Lower lobe of right lung (tissue), 2 donors: ENCODE measurements at regions not wholly inside any gene's neighbourhood (a gene's known extent, or its start where the extent isn't known, plus 50 kb on each side); places are given as distances from the start of the nearest gene placed in this dataset.

Source experiments
- ATAC-seq, 2 donors: fragments of 200-7000 bp; cut with Tn5 transposase; one replicate each; pipeline ENCODE4 v1.9.1; 2020 to 2022; ENCODE audit warnings: mild to moderate bottlenecking in 2 of 2, moderate library complexity in 2 of 2
- DNase-seq: peaks from one replicate; pipeline ENCODE4 v3.0.0-alpha.2; 2020
- H3K27ac ChIP-seq: fragments of 200-600 bp; one replicate; pipeline ENCODE4 v1.8.0; 2022
- H3K27me3 ChIP-seq: fragments of 200-600 bp; one replicate; pipeline ENCODE4 v1.8.0; 2022; ENCODE audit warnings: low read depth
- H3K36me3 ChIP-seq: fragments of 200-600 bp; one replicate; pipeline ENCODE4 v1.8.0; 2022; ENCODE audit warnings: mild to moderate bottlenecking
- H3K4me1 ChIP-seq: fragments of 200-600 bp; one replicate; pipeline ENCODE4 v1.8.0; 2022
- H3K4me3 ChIP-seq: fragments of 200-600 bp; one replicate; pipeline ENCODE4 v1.8.0; 2022; ENCODE audit warnings: mild to moderate bottlenecking
- H3K9me3 ChIP-seq: fragments of 200-600 bp; one replicate; pipeline ENCODE4 v1.8.0; 2022
- intact Hi-C: fragments of 100-400 bp; cut with DNase I; formaldehyde crosslinking; loops from one replicate; pipeline ENCODE4 v1.11.0; 2022
- TF ChIP-seq, protein P1 (sequence below): fragments of 200-600 bp; IDR thresholded peaks from one replicate; pipeline ENCODE4 v1.8.0; 2022; ENCODE audit warnings: antibody characterized with exemption, mild to moderate bottlenecking
- donor health status: DM: no; HTN: yes; CAD: no; lungs with severe emphysema.

- Histone ChIP-seq H3K27ac (no peak overlapping the region), H3K4me1 (no peaks in the 10 kb centered on the region), H3K4me3 (no peak overlapping the region), H3K36me3 (no peaks in the 10 kb centered on the region), H3K27me3 (no peaks in the 10 kb centered on the region), H3K9me3 (no peaks in the 10 kb centered on the region)
- TF ChIP-seq, protein P1, sequence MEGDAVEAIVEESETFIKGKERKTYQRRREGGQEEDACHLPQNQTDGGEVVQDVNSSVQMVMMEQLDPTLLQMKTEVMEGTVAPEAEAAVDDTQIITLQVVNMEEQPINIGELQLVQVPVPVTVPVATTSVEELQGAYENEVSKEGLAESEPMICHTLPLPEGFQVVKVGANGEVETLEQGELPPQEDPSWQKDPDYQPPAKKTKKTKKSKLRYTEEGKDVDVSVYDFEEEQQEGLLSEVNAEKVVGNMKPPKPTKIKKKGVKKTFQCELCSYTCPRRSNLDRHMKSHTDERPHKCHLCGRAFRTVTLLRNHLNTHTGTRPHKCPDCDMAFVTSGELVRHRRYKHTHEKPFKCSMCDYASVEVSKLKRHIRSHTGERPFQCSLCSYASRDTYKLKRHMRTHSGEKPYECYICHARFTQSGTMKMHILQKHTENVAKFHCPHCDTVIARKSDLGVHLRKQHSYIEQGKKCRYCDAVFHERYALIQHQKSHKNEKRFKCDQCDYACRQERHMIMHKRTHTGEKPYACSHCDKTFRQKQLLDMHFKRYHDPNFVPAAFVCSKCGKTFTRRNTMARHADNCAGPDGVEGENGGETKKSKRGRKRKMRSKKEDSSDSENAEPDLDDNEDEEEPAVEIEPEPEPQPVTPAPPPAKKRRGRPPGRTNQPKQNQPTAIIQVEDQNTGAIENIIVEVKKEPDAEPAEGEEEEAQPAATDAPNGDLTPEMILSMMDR, result no peak
- intact Hi-C loops, result no loop called here
- DNase-seq (no peak), ATAC-seq (no peak)
Observed at GRCh38 chr2:17387591-17387990, 130.6 kb downstream of the RAD51AP2 start.

DNA sequence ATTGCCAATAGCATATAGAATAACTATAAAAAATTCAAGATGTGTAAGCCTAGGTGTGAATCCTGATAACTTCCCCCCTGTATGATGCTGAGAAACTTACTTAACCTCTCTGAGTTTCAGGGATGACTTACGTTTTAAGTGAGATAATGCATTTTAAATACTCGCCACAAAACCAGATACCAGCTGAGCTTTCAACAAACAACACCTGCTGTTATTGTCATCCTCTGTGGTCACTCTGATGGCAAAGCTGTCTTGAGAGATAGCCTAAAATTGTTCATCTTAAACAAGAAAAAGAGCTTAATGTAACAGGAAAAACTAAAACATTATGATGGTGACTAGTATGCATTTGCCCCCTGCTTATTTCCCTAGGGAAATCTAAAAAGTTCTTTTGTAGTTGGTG lies 131.5 kb downstream of the RAD51AP2 start:
- DNase-seq, result no peak
- Histone ChIP-seq H3K27me3 (no peaks in the 10 kb centered on the region), H3K36me3 (no peaks in the 10 kb centered on the region), H3K4me3 (no peak overlapping the region), H3K9me3 (no peaks in the 10 kb centered on the region), H3K4me1 (no peaks in the 10 kb centered on the region), H3K27ac (no peak overlapping the region)
- TF ChIP-seq, protein P1, result no peak
- no peak for ATAC-seq
- intact Hi-C loops, result no loop called here

DNA sequence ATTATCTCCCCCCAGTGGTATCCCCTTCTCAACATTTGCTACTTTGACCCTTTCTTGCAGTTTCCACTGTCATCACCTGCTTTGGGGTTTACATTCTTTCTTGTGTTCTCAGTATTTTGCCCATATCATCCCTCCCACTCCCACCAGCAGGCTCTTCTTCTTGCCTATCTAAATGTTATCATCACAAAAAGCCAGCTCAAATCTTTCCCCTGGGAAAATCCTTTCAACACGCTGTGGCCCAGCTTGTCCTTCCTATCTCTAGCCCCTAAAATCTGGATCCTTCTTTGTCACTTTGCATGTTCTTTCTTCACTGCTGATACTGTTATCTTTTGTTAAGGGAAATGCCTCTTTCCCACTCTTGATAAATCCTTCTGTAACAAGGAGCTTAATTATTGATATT lies 138.2 kb downstream of the RAD51AP2 start:
- H3K27ac ChIP-seq, result no peak overlapping the region
- TF ChIP-seq, protein P1, result no peak
- DNase-seq, result no peak
- no peaks in the 10 kb centered on the region for H3K27me3 ChIP-seq
- H3K4me3 ChIP-seq, result no peak overlapping the region
- intact Hi-C loops, result no loop called here
- no peaks in the 10 kb centered on the region for H3K36me3 ChIP-seq
- H3K9me3 ChIP-seq, result no peaks in the 10 kb centered on the region
- H3K4me1 ChIP-seq, result no peaks in the 10 kb centered on the region
- no peak for ATAC-seq

GRCh38 chr2:17375262-17375661 lies 143.0 kb downstream of the RAD51AP2 start:
- H3K4me3 ChIP-seq, result no peak overlapping the region
- H3K27me3 ChIP-seq, result no peaks in the 10 kb centered on the region
- intact Hi-C loops, result no loop called here
- no peaks in the 10 kb centered on the region for H3K4me1 ChIP-seq
- no peaks in the 10 kb centered on the region for H3K9me3 ChIP-seq
- TF ChIP-seq, protein P1, result no peak
- no peaks in the 10 kb centered on the region for H3K36me3 ChIP-seq
- no peak overlapping the region for H3K27ac ChIP-seq
- ATAC-seq, result no peak
- DNase-seq, result no peak

GRCh38 chr2:17373741-17374140 lies 144.5 kb downstream of the RAD51AP2 start:
- intact Hi-C loops, result no loop called here

More at GRCh38 chr2:17373741-17374140, 144.5 kb downstream of the RAD51AP2 start:
- H3K9me3 ChIP-seq, result no peaks in the 10 kb centered on the region
- H3K27ac ChIP-seq, result no peak overlapping the region
- H3K27me3 ChIP-seq, result no peaks in the 10 kb centered on the region
- no peak overlapping the region for H3K4me3 ChIP-seq
- TF ChIP-seq, protein P1, result no peak
- H3K4me1 ChIP-seq, result no peaks in the 10 kb centered on the region
- DNase-seq, result no peak
- no peak for ATAC-seq
- H3K36me3 ChIP-seq, result no peaks in the 10 kb centered on the region
